ENCODE measurements at regions not wholly inside any gene's neighbourhood (a gene's known extent, or its start where the extent isn't known, plus 50 kb on each side); places are given as distances from the start of the nearest gene placed in this dataset.

DNA sequence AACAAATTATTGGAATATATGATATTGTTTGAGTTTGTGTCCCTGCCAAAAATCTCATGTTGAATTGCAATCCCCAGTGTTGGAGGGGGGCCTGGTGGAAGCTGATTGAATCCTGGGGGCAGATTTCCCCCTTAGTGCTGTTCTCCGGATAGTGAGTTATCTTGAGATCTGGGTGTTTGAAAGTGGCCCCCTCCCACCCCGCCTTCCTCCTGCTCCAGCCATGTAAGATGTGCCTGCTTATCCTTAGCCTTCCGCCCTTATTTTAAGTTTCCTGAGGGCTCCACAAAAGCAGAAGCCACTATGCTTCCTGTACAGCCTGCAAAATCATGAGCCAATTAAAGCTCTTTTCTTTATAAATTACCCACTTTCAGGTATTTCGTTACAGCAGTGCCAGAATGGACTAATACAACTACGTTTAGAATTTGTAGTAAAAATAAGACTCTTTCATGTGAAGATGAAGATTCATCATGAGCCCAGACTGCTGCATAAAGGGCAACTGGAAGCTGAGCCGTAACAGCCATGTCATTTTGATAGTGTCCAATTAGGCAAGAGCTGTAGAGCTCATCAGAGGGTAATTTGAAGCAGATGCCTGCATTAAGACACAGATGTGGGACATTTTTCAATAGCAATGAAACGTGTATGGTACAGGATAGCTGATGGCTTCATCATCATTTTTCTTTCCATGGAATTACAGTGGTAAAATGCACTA lies 1007.2 kb downstream of the REEP3 start:
- TF ChIP-seq, protein P1, sequence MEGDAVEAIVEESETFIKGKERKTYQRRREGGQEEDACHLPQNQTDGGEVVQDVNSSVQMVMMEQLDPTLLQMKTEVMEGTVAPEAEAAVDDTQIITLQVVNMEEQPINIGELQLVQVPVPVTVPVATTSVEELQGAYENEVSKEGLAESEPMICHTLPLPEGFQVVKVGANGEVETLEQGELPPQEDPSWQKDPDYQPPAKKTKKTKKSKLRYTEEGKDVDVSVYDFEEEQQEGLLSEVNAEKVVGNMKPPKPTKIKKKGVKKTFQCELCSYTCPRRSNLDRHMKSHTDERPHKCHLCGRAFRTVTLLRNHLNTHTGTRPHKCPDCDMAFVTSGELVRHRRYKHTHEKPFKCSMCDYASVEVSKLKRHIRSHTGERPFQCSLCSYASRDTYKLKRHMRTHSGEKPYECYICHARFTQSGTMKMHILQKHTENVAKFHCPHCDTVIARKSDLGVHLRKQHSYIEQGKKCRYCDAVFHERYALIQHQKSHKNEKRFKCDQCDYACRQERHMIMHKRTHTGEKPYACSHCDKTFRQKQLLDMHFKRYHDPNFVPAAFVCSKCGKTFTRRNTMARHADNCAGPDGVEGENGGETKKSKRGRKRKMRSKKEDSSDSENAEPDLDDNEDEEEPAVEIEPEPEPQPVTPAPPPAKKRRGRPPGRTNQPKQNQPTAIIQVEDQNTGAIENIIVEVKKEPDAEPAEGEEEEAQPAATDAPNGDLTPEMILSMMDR (IDR thresholded peaks at IDR 0.05): no peak
- no peak for TF ChIP-seq POLR2A (IDR thresholded peaks at IDR 0.05)

Data from esophagus squamous epithelium (tissue), 4 donors.